Mesenteric fat pad (tissue), 1 donor: ENCODE measurements at regions not wholly inside any gene's neighbourhood (a gene's known extent, or its start where the extent isn't known, plus 50 kb on each side); places are given as distances from the start of the nearest gene placed in this dataset.
"Not testable (repeated sequence)": the region's sequence is repeated elsewhere in the genome, so short reads cannot be mapped to it uniquely, and the experiment has no call there.

Source experiments
- DNase-seq: peaks from one replicate; pipeline ENCODE4 v3.0.0-alpha.2; 2020; ENCODE audit warnings: low spot score
- donor health status: DM: yes; HTN: yes; CAD: no.

DNA sequence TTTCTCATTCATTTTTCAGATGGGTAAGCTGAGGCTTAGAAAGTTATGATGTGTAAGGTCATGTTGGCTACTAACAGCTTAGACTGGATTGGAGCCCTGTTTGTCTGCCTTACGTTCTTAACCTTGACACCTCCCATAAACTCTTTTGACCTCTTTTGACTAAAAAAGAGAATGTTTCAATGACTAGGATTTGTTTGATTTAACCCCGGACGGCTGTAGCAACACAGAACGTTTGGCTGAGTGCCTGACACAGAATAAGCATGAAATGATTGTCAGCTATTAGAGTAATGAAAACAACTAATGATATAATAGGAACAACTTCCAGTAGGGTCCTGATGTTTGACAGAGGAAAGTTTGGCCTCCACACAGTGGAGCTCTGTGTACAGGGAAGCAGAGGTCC lies 83.3 kb upstream of the PDZD8 start:
- no peak for DNase-seq

DNA sequence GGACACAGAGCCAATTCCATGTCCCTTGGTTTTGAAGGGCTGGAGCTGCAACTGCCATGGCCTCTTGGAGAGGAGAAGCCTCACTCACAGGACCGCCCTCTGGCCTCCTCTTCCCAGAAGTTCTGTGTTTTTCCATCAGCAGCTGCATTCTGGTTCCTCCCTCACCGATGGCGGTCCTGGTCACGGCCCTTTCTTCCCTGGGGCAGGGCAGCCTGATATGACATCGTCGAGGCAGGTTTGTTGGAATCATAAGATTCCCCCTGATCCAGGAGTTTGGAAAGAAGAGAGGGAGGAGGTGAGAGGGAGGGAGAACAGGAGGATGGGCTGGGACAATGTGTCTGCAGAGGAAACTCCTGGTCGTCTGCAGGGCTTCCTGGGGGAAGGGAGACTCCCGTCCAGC lies 82.7 kb upstream of the PDZD8 start:
- DNase-seq: no peak

DNA sequence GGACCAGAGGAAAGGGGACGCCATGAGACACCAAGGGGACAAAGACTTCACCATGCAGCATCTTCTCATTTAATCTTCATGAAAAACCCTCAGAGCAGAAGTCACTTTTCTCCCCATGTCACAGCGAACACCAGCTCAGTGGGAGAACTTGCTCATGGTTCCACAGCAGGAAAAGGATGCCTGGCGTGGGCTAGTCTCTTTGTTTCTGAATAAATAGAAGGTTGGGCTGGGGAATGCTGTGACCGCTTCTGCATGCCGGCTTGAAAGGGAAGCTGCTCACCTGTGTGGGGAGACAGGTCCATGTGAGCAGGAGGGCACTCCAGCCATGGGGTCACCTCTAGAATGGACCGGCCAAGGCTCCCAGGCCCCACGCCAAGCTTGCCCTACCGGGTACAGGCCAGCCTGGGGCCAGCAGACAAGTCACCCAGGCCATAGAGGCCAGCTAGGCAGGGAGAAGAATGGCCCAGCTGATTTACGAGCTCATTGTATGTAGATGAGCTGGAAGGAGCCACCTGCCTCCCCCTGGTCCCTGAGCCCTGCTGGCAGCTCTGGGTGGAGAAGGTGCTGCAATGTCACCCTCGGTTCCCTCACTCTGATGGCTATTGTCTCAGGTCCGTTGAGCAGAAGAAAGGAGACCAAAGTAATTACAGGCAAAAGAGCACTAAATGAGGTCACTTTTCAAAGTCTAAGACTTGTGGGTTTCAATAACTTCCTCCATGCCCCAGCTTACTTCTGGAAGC lies 82.0 kb upstream of the PDZD8 start:
- no peak for DNase-seq

DNA sequence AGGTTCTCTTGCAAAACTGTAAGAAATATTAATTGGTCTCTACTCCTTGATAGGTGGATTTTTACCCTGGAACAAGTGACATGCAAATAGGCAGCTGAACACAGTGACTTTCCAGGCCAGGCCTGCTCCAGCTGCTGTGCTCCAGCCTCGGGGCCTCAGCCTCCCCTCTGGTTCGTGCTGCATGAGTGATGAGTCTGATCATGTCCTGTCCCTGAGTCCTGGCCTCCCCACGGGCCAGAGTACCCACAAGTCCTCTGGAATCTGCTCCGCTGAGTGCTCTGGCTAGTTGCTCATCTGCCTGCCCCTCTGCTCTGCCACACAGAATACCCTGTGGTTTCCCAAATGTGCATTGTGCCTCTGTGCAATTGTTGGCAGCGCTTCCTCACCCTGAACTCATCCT lies 80.1 kb upstream of the PDZD8 start:
- DNase-seq: no peak

DNA sequence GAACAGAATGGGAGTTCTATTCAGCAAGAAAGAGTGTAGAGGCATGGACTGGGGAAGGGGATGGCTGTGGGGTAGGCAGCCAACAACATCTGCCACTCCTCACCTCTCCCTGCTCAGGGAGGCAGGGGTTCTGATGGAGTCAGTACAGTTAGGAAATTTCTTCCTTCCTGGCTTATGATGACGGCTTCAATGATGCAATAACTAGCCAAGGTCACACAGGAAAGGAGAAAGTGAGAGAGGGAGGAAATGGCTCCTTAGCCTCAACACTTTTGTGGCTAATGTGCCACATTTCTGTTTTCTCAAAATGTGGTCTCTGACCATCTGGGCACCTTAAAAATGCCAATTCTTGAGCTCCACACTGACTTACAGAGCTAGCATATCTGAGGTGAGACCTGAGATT lies 79.3 kb upstream of the PDZD8 start:
- no peak for DNase-seq

DNA sequence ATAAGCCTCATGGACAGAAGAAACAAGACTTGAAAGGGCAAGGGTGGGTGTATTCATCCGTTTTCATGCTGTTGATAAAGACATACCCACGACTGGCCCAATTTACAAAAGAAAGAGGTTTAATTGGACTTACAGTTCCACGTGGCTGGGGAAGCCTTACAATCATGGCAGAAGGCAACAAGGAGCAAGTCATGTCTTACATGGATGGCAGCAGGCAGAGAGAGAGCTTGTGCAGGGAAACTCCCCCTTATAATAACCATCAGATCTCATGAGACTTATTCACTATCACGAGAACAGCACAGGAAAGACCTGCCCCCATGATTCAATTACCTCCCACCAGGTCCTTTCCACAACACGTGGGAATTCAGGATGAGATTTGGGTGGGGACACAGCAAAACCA lies 78.2 kb upstream of the PDZD8 start:
- DNase-seq: not testable (repeated sequence)

DNA sequence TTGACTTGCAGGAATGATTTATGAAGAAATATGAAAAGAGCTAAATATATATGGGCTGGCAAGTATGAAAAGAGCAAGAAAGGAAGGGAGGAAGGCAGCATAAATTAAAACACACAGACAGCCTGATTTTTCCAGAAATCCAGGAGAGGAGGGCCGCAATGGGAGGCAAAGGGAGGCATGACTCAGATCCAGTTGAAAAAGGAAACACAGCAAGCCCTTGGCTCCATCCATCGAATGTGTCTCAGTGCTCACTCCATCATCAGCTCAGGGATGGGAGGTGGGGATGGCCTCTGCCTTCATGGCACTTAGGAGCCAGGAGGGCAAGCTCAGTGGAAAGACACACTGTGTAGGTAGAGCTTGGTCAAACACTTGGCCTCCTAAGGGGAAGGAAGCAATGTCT lies 75.7 kb upstream of the PDZD8 start:
- no peak for DNase-seq

DNA sequence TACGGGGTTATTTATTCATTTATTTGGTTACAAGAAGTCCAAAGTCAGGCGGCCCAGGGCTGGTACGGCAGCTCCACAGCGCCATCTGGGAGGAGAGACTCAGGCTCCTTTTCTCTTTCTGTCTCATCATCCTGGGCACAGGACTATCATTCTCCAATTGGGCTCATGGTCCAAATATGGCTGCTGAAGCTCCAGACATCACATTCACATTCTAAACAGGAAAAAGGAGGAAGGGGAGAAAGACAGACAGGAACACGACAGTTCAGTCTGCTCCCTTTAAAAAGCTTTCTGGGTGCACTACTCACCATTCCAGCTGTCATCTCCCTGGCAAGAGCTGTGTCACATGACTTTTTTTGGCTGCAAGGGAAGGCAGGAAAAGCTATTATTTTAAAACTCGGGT lies 74.4 kb upstream of the PDZD8 start:
- DNase-seq: no peak

DNA sequence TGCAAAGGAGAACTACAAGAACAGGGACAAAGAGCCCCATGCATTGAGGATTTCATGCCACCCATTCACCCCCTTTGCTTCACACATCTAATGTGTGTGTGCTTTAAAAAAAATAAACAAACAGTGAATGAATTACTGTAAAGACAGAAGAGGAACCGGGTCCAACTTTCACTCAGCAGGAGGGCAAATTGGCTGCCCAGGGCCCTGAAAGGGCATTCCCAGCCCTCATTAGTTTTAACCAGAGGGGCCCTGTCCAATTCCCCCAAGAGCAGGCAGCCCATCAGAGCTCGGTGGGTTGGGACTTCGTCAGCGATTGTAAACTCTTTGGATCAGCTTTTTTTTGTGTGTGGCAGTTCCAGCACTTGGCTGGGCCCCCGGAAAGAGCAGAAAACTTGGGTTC lies 73.6 kb upstream of the PDZD8 start:
- no peak for DNase-seq

DNA sequence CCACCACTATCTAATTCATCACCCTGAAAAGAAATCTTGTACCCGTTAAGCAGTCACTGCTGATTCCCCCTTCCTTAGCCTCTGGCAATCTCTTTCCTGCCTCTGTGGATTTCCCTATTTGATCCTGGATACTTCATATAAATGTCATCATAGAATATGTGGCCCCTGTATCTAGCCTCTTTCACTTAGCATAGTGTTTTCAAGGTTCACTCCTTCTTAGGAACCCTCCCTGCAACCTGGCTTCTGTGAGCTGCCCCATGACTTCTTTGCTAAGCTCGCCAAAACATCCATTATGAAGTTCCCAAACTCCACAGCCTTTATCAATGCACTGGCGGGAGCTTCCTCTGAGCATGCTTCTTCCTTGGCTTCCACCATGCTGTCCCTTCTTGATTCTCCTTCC lies 70.8 kb upstream of the PDZD8 start:
- DNase-seq: no peak

DNA sequence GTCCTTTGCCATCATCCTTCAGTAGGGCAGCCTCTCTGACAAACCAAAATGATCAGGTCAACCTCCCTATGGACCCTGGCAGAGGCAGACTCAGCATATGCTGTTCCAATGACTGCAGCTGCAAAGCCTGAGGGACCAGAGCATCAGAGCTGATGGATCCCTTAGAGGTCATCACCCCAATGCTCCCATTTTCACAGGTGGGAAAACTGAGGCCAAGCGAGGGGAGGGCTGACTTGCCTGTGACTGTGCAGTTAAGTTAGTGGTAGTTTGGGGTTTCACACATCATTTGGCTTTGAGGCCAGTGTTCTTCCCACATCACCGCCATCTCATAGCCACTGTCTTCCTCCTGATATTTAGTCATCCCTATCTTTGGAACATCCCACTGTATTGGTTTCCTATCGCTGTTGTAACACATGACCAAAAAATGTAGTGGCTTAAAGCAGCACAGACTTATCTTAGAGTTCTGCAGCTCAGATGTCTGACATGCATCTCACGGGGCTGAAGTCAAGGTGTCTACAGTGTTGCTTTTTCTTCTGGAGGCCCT lies 69.3 kb upstream of the PDZD8 start:
- DNase-seq: no peak

DNA sequence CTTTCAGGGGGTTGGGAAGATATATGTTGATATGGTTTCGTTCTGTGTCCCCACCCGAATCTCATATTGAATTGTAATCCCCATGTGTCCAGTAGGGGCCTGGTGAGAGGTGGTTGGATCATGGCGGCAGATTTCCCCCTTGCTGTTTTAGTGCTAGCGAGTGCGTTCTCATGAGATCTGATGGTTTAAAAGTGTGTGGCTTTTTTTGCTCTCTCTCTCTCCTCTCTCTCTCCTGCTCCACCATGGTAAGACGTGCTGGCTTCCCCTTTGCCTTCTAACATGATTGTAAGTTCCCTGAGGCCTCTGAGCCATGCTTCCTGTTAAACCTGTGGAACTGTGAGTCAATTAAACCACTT lies 68.4 kb upstream of the PDZD8 start:
- no peak for DNase-seq

DNA sequence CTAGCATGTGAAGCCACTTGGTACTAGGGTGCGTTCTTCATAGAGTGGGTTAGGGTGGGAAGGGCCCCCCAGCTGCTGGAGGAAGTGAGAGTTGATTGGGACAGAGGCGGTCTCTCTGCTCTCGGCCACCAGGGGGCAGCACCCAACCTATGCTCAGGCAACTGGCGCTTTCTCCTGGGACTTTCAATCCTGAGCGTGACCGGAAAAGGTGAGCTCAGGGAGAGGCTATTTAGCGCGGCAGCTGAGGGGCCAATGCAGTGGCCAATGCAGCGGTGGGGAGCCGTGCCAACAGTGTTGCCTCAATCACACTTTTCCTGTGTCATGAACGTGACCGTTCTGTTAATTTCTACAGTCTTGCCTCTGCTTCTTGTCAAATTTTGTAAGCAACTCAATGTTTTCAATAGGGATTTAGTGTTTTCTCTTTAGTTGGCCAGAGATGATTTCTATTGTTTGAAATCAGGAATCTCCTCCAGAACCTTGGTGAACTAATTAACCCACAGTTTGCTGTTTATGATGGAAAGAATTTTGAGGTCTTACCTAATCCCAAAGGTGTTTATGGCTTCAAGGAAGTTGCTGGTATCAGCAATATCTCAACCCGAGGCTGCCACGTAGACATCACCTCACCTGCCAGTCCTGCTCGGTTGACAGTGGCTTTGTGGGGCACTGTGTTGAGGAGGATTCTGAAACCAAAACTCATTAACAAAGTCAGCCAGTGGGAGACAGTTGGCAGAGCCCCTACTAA lies 67.9 kb upstream of the PDZD8 start:
- peak; percentile 92 for DNase-seq

DNA sequence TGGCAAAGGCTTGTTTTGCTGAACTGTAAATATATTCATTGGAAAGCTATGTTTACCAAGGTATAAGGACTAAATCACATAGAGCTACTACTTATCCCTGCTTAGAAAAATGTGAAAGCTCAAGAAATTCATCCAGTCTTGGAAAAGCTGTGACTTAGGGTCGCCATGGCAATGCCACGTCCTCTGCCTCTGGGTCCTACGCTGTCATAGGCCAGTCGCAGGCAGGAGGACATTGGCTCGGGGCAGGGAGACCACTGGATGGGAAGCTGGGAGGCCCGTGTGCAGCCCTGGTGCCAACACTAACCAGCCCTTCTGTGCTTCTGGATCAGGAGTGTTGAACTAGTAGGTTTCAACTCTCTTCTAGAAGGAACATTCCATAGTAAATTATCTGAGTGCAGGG lies 67.3 kb upstream of the PDZD8 start:
- no peak for DNase-seq

DNA sequence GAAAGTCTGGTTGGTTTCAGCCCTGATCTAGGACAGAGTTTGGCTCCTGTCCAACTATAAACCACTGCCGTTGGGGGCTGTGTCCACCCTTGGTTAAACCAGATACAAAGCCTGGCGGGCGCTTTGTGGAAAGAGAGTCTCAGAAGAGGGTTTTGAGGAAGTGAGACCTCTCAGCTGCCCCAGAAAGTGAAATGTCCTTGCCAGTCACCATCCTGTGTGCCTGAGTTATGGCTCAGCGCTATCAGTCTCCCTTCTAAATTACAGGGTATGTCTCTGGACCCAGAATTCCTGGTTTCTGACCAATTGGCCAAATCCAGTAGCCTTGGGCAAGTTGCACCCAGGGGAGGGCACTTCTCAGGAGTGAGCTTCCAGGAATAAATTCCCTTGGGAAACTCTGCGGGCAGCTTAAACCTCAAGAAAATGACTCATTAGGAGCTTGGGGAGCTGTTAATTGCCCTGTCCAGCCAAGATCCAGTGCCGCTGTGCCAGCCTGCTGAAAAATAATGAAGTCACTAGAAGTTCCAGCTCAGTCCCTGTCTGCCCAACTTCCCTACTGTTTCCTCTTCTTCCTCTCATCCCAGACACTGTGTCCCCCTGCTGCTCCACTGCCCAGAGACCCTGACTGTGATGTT lies 66.7 kb upstream of the PDZD8 start:
- no peak for DNase-seq

DNA sequence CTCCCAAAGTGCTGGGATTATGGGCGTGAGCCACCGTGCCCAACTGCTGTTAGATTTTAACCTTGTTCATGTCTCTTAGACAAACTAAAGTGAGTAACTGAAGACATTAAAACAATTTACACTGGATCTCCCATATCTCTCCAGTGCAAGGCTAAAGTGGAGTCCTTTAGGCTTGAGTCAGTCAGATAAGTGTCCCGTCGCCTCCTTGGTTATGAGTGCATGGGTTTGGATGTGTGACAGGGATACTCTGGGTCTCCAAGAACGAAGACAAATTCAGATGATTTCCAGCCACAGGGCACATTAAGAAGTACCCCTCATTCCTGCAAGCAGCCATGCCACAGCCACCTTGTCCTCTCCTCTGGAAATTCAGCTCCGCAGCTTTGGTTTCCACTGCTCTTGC lies 66.1 kb upstream of the PDZD8 start:
- no peak for DNase-seq

DNA sequence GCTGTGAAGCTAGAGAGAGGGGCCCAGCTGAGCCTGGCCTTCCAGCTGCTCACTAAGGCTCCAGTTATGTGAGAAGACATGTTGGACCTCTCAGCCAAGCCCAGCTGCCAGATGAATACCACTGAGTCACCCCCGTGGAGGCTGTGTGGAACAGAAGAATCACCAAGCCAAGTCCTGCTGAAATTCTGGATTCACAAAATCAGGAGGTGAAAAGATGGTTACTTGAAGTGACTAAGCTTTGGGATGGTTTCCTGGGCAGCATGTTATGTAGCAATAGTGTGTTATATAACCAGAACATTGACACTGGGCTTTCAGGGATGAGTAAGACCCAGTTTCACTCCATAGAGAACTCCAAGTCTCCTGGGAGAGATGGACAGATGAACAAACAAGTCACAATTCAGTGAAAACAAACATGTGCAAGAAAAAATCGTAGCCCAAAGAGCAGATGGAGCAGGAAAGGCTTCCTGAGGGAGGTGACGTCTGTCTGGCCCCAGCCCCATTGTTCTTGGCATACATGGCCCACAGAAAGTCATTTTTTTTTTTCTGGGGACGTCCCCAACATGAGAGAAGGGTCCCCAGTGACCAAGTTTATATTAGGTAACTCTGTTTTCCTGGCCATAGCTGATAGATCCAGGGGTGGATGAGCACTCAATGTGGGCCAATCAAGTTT lies 64.1 kb upstream of the PDZD8 start:
- peak; percentile 86 for DNase-seq

DNA sequence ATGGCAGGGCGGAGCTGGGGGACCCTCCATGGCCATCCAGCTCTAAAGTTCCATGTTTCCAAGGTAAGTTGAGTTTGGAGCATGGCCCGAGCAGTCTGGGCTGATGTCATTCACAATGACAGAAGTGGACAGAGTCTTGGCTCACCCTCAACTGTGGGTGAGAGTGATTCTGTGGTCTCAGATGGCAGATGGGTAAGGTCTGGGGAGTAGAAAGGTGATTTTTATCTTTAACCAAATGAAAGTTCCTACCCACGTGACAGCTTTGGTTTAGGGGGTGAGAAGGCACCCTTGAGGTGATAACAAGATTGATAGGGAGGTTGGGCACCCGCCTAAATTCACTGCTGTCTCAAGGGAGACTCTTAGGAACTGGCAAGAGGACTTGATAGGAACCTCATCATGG lies 57.6 kb upstream of the PDZD8 start:
- peak; percentile 33 for DNase-seq

DNA sequence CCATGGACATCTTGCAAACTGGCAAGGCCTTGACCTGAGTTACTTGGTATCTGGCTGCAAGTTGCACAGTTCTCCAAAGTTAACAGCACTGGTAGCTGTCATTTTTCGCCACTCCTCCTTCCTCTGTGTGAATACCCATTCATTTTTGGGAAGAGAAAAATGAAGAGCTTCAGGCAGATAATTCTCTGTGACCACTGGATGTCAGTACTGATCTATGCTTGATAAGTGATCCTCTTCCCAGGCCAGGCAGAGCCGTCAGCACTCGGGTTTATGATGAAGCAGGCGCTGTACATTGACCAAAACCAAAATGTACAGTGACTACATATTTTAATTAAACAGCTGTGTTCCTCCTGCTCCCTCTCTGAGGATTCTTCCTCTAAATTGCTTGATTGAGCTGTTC lies 55.9 kb upstream of the PDZD8 start:
- peak; percentile 57 for DNase-seq

DNA sequence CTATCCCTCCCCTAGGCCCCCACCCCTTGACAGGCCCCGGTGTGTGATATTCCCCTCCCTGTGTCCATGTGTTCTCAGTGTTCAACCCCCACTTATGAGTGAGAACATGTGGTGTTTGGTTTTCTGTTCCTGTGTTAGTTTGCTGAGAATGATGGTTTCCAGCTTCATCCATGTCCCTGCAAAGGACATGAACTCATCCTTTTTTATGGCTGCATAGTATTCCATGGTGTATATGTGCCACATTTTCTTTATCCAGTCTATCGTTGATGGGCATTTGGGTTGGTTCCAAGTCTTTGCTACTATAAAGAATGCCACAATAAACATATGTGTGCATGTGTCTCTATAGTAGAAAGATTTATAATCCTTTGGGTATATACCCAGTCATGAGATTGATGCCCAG lies 55.3 kb upstream of the PDZD8 start:
- DNase-seq: not testable (repeated sequence)

DNA sequence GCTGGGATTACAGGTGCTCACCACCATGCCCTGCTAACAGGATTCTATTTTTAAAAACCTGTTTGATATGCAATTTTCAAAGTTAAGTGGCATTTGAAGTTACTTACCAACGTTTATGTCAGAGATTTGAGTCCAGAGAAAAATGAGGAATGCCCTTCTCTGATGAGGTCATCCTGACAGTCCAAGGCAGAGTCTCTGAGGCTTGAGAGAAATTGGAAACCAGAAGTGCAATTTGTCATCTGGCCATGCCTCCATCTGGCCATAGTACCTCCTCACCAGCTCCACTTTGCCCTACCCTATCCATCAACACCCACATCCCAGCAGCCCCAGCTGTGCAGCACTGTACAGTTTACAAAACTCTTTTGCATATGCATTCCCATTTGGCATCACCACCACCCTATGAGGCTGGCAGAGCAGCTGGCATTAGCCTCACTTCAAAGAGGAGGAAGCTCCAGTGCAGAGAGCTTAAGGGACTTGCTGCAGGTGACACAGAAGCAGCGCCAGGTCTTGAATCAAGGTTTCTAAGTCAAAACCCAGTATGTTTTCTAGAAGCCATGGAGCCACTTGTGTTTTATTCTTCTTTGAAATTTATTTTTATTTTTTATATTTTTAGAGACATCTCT lies 54.5 kb upstream of the PDZD8 start:
- DNase-seq: peak; percentile 24
